A673 (cell line): ENCODE measurements at regions not wholly inside any gene's neighbourhood (a gene's known extent, or its start where the extent isn't known, plus 50 kb on each side); places are given as distances from the start of the nearest gene placed in this dataset.

Experiments used
- BruUV-seq: library from RNA; stranded (reverse); fragments of 400-500 nt; replicated peaks from 2 replicates; lab custom pipeline; 2021; lab: Mats Ljungman, UMichigan
- CTCF ChIA-PET: fragments of 300-600 bp; sonication (Branson Sonifier 250); formaldehyde crosslinking; loops from one replicate; lab custom pipeline; 2022; ENCODE audit warnings: antibody characterized with exemption; lab: Charles Lee
- POLR2A ChIA-PET: fragments of 300-600 bp; sonication (Branson Sonifier 250); formaldehyde crosslinking; loops from one replicate; lab custom pipeline; 2022; ENCODE audit warnings: antibody characterized with exemption; ENCODE audit not compliant: low non-redundant PET; lab: Charles Lee
- DNase-seq: peaks from one replicate; pipeline ENCODE4 v3.0.0-alpha.2; 2015; ENCODE audit warnings: low spot score
- H3K27ac ChIP-seq: fragments of 200-600 bp; sonication (generic); 2 replicates; pipeline ENCODE4 v1.5.1; 2016; ENCODE audit warnings: mixed run types, low read depth, mild to moderate bottlenecking, mixed read lengths, antibody characterized with exemption, low read length; ENCODE audit not compliant: poor library complexity, severe bottlenecking
- H3K27me3 ChIP-seq: fragments of 200-600 bp; sonication (generic); replicated peaks from 2 replicates; pipeline ENCODE4 v1.6.1; 2017; ENCODE audit warnings: mixed run types, low read depth, mild to moderate bottlenecking, mixed read lengths, antibody characterized with exemption, low read length; ENCODE audit not compliant: insufficient read depth, poor library complexity
- H3K36me3 ChIP-seq: fragments of 200-600 bp; sonication (generic); 2 replicates; pipeline ENCODE4 v1.6.1; 2016; ENCODE audit warnings: mixed run types, mild to moderate bottlenecking, mixed read lengths, antibody characterized with exemption, low read length; ENCODE audit not compliant: insufficient read depth, poor library complexity, severe bottlenecking
- H3K4me1 ChIP-seq: fragments of 200-600 bp; sonication (generic); 2 replicates; pipeline ENCODE4 v1.6.1; 2017; ENCODE audit warnings: mixed run types, mild to moderate bottlenecking, mixed read lengths, antibody characterized with exemption, low read length; ENCODE audit not compliant: insufficient read depth, poor library complexity, severe bottlenecking
- H3K4me3 ChIP-seq: fragments of 200-600 bp; sonication (generic); 2 replicates; pipeline ENCODE4 v1.5.1; 2016; ENCODE audit warnings: low read depth, mixed run types, mild to moderate bottlenecking, mixed read lengths, low read length; ENCODE audit not compliant: poor library complexity, severe bottlenecking
- H3K9me3 ChIP-seq: fragments of 200-600 bp; sonication (generic); 2 replicates; pipeline ENCODE4 v1.6.1; 2016; ENCODE audit warnings: mixed run types, low read depth, mild to moderate bottlenecking, mixed read lengths, antibody characterized with exemption, low read length; ENCODE audit not compliant: poor library complexity, severe bottlenecking
- EZH2 ChIP-seq: fragments of 200-600 bp; sonication (generic); IDR thresholded peaks from 2 replicates; pipeline ENCODE4 v1.6.1; 2017; ENCODE audit warnings: borderline replicate concordance, low read depth, mild to moderate bottlenecking, mixed read lengths, antibody characterized with exemption, low read length; ENCODE audit not compliant: poor library complexity, severe bottlenecking
- intact Hi-C: fragments of 100-400 bp; cut with micrococcal nuclease; formaldehyde crosslinking; loops from one replicate; pipeline ENCODE4 v1.10.0; 2022; ENCODE audit not compliant: unreplicated experiment
- TF ChIP-seq, protein P1 (sequence below): fragments of 300-800, 200-600 bp; sonication (generic); conservative IDR thresholded peaks from 2 replicates; pipeline ENCODE4 v1.5.1; 2017; ENCODE audit warnings: low read depth, mild to moderate bottlenecking, antibody characterized with exemption, low read length, moderate library complexity, mixed read lengths

DNA sequence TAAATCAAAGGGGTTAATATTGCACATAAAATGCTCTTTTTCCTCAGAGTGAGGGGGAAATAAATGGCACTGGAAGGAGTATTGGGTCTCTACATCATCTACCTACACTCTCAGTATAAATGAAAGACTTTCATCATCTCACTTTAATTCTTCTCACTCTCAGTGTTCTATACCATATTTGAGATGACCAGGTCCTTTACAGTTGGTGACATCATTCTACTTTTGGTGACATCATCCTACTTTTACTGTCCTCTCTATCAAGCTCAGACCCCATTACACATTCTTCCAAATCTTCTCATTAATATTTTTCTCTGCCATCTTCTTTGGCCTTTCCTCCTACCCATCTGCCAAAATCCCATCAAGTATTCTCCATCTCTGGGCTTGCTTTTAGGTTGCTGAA, 74.6 kb upstream of the TMEM106B start:
- H3K9me3 ChIP-seq = no peaks in the 10 kb centered on the region
- no TSS peak for BruUV-seq
- CTCF ChIA-PET = no interaction called here
- TF ChIP-seq, protein P1, sequence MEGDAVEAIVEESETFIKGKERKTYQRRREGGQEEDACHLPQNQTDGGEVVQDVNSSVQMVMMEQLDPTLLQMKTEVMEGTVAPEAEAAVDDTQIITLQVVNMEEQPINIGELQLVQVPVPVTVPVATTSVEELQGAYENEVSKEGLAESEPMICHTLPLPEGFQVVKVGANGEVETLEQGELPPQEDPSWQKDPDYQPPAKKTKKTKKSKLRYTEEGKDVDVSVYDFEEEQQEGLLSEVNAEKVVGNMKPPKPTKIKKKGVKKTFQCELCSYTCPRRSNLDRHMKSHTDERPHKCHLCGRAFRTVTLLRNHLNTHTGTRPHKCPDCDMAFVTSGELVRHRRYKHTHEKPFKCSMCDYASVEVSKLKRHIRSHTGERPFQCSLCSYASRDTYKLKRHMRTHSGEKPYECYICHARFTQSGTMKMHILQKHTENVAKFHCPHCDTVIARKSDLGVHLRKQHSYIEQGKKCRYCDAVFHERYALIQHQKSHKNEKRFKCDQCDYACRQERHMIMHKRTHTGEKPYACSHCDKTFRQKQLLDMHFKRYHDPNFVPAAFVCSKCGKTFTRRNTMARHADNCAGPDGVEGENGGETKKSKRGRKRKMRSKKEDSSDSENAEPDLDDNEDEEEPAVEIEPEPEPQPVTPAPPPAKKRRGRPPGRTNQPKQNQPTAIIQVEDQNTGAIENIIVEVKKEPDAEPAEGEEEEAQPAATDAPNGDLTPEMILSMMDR = no peak
- no peak for TF ChIP-seq EZH2
- DNase-seq = no peak
- POLR2A ChIA-PET = no interaction called here
- H3K4me3 ChIP-seq = no peak overlapping the region
- H3K4me1 ChIP-seq = no peaks in the 10 kb centered on the region
- no peak overlapping the region for H3K27ac ChIP-seq
- no peaks in the 10 kb centered on the region for H3K36me3 ChIP-seq
- no peaks in the 10 kb centered on the region for H3K27me3 ChIP-seq
- intact Hi-C loops = no loop called here

DNA sequence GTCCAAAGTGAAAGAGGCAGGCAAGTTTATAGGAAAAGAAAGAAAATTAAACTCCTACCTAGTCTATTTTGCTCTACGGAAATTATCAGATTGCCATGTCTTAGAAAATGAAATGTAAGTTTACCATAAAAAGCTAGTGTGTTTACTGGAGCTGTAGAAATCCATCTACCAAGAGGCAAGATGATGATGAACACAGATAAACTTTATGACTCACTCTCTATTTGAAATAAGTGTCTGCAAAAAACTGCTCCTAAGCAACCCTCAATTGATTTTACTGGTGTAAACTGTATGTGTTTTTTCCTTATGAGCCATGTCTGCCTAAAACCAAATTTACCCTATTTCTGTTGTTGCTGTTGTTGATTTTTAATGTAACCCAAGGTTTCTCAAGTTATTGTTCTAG, 73.8 kb upstream of the TMEM106B start:
- ChIA-PET POLR2A (no interaction called here), CTCF (no interaction called here)
- BruUV-seq = no TSS peak
- no peak overlapping the region for H3K27ac ChIP-seq
- no peak for DNase-seq
- H3K4me3 ChIP-seq = no peak overlapping the region
- no peaks in the 10 kb centered on the region for H3K4me1 ChIP-seq
- intact Hi-C loops = no loop called here
- TF ChIP-seq EZH2 = no peak
- TF ChIP-seq, protein P1 = no peak
- H3K9me3 ChIP-seq = no peaks in the 10 kb centered on the region
- no peaks in the 10 kb centered on the region for H3K27me3 ChIP-seq
- no peaks in the 10 kb centered on the region for H3K36me3 ChIP-seq

DNA sequence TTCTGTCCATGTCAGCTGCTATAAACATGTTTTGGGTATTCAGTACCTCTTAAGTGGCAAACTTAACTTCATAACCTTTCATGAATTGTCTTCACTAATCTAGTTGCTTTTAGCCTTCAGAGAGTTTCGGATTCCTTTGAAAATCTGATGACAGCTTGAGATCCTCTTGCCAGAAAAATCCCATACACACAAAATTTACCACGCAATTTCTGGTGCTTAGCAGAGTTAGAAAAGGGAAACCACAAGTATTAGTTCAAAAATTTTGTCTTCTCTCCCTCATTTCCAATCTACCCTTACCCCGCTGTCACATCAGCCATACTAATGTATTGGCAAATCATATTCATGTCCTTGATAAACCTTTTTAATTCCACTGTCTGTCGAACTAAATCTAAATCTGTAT, 72.7 kb upstream of the TMEM106B start:
- CTCF ChIA-PET = no interaction called here
- H3K9me3 ChIP-seq = no peaks in the 10 kb centered on the region
- intact Hi-C loops = no loop called here
- no peak overlapping the region for H3K4me3 ChIP-seq
- DNase-seq = no peak
- no peaks in the 10 kb centered on the region for H3K36me3 ChIP-seq
- no peak overlapping the region for H3K27ac ChIP-seq
- TF ChIP-seq, protein P1 = no peak
- no peak for TF ChIP-seq EZH2
- no peaks in the 10 kb centered on the region for H3K4me1 ChIP-seq
- POLR2A ChIA-PET = no interaction called here
- no peaks in the 10 kb centered on the region for H3K27me3 ChIP-seq
- BruUV-seq = no TSS peak
